K562 (cell line): ENCODE measurements at regions not wholly inside any gene's neighbourhood (a gene's known extent, or its start where the extent isn't known, plus 50 kb on each side); places are given as distances from the start of the nearest gene placed in this dataset.

Source experiments
- ATAC-seq: fragments of 200-7000 bp; cut with Tn5 transposase; 3 replicates; pipeline ENCODE4 v1.9.1; 2020; ENCODE audit warnings: moderate library complexity
- BruUV-seq: library from RNA; stranded (reverse); fragments of 400-500 nt; replicated peaks from 2 replicates; lab custom pipeline; 2021; lab: Mats Ljungman, UMichigan
- CTCF ChIA-PET: fragments of 300-600 bp; formaldehyde crosslinking; extraction: SDS; loops from one replicate; lab custom pipeline; 2021; ENCODE audit warnings: low intra/inter-chr PET ratio; lab: Yijun Ruan, JAX
- POLR2A ChIA-PET: fragments of 300-600, 350-650 bp; sonication (Branson Sonifier 250); formaldehyde crosslinking; extraction: SDS; loops from one replicate; lab custom pipeline; 2021; ENCODE audit warnings: antibody characterized with exemption, inconsistent platforms; lab: Yijun Ruan, JAX
- DNase-seq, 4 experiments: peaks; one replicate each; pipeline versions ENCODE4 v3.0.0 to v3.0.0-alpha.2; 2011 to 2018; ENCODE audit warnings: low spot score in 3 of 4, mixed read lengths in 3 of 4; ENCODE audit errors: extremely low read depth in 1 of 4
- FAIRE-seq: peaks from 2 replicates; lab custom pipeline; 2011; peaks lifted over from hg19 to GRCh38; lab: Jason Lieb, UNC
- H2AFZ ChIP-seq: 2 replicates; pipeline ENCODE4 v1.6.0; 2011; ENCODE audit warnings: low read depth, low read length, control low read depth, inconsistent platforms
- H3K27ac ChIP-seq: fragments of 200-600 bp; 3 replicates; pipeline ENCODE4 v1.8.0; 2011; ENCODE audit warnings: low read depth, mild to moderate bottlenecking, control low read depth, inconsistent platforms, low read length, moderate library complexity, mixed read lengths; ENCODE audit errors: extremely low read depth
- H3K27me3 ChIP-seq, 2 experiments: fragments of 300-600 bp in 1 of 2; 2 replicates in 1 of 2; 3 replicates in 1 of 2; pipeline versions ENCODE4 v1.6.0 to v1.8.0; 2011; ENCODE audit warnings: inconsistent platforms in 2 of 2, low read length in 2 of 2, mild to moderate bottlenecking in 1 of 2, mixed read lengths in 1 of 2, moderate library complexity in 1 of 2; ENCODE audit not compliant: control insufficient read depth in 2 of 2, insufficient read depth in 2 of 2
- H3K36me3 ChIP-seq: fragments of 300-600 bp; 3 replicates; pipeline ENCODE4 v1.8.0; 2011; ENCODE audit warnings: mild to moderate bottlenecking, low read length, inconsistent platforms; ENCODE audit not compliant: control insufficient read depth, insufficient read depth
- H3K4me1 ChIP-seq, 2 experiments: fragments of 200-600 bp in 1 of 2; replicated peaks in 1 of 2; 2 replicates in 1 of 2; 3 replicates in 1 of 2; pipeline versions ENCODE4 v1.5.1 to v1.8.0; 2011; ENCODE audit warnings: inconsistent platforms in 2 of 2, low read length in 2 of 2, mild to moderate bottlenecking in 1 of 2, mixed read lengths in 1 of 2, moderate library complexity in 1 of 2; ENCODE audit not compliant: control insufficient read depth in 2 of 2, insufficient read depth in 2 of 2
- H3K4me2 ChIP-seq: 2 replicates; pipeline ENCODE4 v1.6.1; 2011; ENCODE audit warnings: low read length, control low read depth, inconsistent platforms, mixed read lengths; ENCODE audit not compliant: insufficient read depth
- H3K4me3 ChIP-seq: fragments of 200-600 bp; sonication (generic), shearing (Covaris generic); 2 replicates; pipeline ENCODE4 v1.5.1; 2016; ENCODE audit warnings: control low read depth, inconsistent platforms
- H3K79me2 ChIP-seq: fragments of 200-600 bp; 3 replicates; pipeline ENCODE4 v1.8.0; 2011; ENCODE audit warnings: low read length, inconsistent platforms; ENCODE audit not compliant: control insufficient read depth, insufficient read depth
- H3K9ac ChIP-seq, 2 experiments: 2 replicates each; pipeline versions ENCODE4 v1.6.0 to v1.6.1; 2011; ENCODE audit warnings: low read depth in 2 of 2, low read length in 2 of 2, control low read depth in 1 of 2, inconsistent platforms in 1 of 2, mild to moderate bottlenecking in 1 of 2, mixed read lengths in 1 of 2; ENCODE audit not compliant: insufficient read depth in 1 of 2
- H3K9me1 ChIP-seq: one replicate; pipeline ENCODE4 v1.6.0; 2011; ENCODE audit warnings: inconsistent platforms, mild to moderate bottlenecking, low read length, moderate library complexity; ENCODE audit not compliant: control insufficient read depth, insufficient read depth
- H3K9me3 ChIP-seq: replicated peaks from 2 replicates; pipeline ENCODE4 v1.5.1; 2011; ENCODE audit warnings: low read depth, low read length, inconsistent platforms; ENCODE audit not compliant: control insufficient read depth, insufficient read depth
- H4K20me1 ChIP-seq: replicated peaks from 2 replicates; pipeline ENCODE4 v1.6.1; 2011; ENCODE audit warnings: low read length, inconsistent platforms, mixed read lengths; ENCODE audit not compliant: control insufficient read depth, insufficient read depth
- CREM ChIP-seq: IDR thresholded peaks from 2 replicates; pipeline ENCODE4 v1.6.1; 2014; ENCODE audit warnings: antibody characterized with exemption, low read depth
- GABPA ChIP-seq: fragments of 200-800 bp; sonication (Bioruptor generic); conservative IDR thresholded peaks from 2 replicates; pipeline ENCODE4 v1.6.1; 2016; ENCODE audit warnings: low read depth, missing genetic modification characterization, missing compliant biosample characterization
- HMGN3 ChIP-seq: IDR thresholded peaks from 2 replicates; pipeline ENCODE4 v1.6.1; 2011; ENCODE audit warnings: borderline replicate concordance, low read depth, mild to moderate bottlenecking, mixed read lengths, low read length; ENCODE audit not compliant: insufficient read length; ENCODE audit errors: extremely low read depth
- IFI16 ChIP-seq: fragments of 250-450 bp; sonication (Bioruptor Pico); IDR thresholded peaks from 2 replicates; pipeline ENCODE4 v2.1.2; 2022; ENCODE audit warnings: mild to moderate bottlenecking, inconsistent platforms
- L3MBTL2 ChIP-seq: fragments of 450-650 bp; IDR thresholded peaks from 2 replicates; pipeline ENCODE4 v1.6.1; 2016; ENCODE audit warnings: mild to moderate bottlenecking, moderate library complexity
- MTA1 ChIP-seq: fragments of 450-650 bp; IDR thresholded peaks from 2 replicates; pipeline ENCODE4 v1.6.1; 2017; ENCODE audit warnings: borderline replicate concordance
- STAT5A ChIP-seq: IDR thresholded peaks from 2 replicates; pipeline ENCODE4 v1.6.1; 2012; ENCODE audit warnings: low read length, inconsistent platforms, borderline replicate concordance
- TBL1XR1 ChIP-seq, 2 experiments: IDR thresholded peaks; 2 replicates each; pipeline ENCODE4 v1.6.1; 2012; ENCODE audit warnings: improper control_type of control experiment in 2 of 2, low read length in 2 of 2, mild to moderate bottlenecking in 1 of 2
- ZNF695 ChIP-seq: fragments of 450-650 bp; formaldehyde crosslinking; IDR thresholded peaks from 2 replicates; pipeline ENCODE4 v1.4.0; 2020; ENCODE audit warnings: mild to moderate bottlenecking, moderate library complexity
- WGBS: fragments of 100-300 bp; shearing (Covaris generic); methylation state at CpG from one replicate; pipeline ENCODE4 v1.1.6; 2016; ENCODE audit warnings: low coverage, mixed read lengths; ENCODE audit not compliant: insufficient coverage; ENCODE audit errors: missing lambda C conversion rate; 5-methylcytosine and 5-hydroxymethylcytosine counted together
- in situ Hi-C: fragments of 300-500 bp; cut with MboI; formaldehyde crosslinking; loops from 4 replicates; pipeline ENCODE4 v1.15.0; 2018; ENCODE audit warnings: inconsistent platforms, mixed read lengths
- intact Hi-C: fragments of 100-400 bp; cut with micrococcal nuclease; formaldehyde crosslinking; loops from 2 replicates; pipeline ENCODE4 v1.14.2; 2022
- TF ChIP-seq, protein P1 (sequence below): sonication (generic); formaldehyde crosslinking; IDR thresholded peaks from 2 replicates; pipeline ENCODE4 v1.4.0; 2020; ENCODE audit warnings: mild to moderate bottlenecking, missing genetic modification reagents
- TF ChIP-seq, protein P2 (sequence below): fragments of 450-650 bp; IDR thresholded peaks from 2 replicates; pipeline ENCODE4 v1.6.1; 2018; ENCODE audit warnings: mild to moderate bottlenecking, low read depth; ENCODE audit not compliant: partially characterized antibody

DNA sequence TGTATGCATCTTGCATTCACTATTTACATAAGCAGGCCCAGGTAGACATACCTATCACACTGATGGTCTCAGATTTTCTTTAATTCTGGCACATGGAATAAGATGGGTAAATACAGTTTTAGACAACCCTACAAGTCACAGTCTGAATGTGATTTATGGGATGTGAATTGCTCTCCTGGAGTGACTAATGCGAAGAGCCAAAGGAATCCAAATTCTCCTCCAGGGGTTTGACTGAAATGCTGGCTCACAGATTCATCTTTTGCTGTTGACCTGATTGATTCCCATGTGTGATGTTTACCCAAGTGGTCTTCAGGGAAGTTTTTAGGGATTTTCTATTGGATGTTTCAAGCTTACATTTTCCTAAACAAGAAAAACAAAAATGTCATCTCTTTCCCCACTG, 277.9 kb upstream of the MON1B start:
- DNase-seq (no peak), FAIRE-seq (no peak), ATAC-seq (no peak)
- Histone ChIP-seq H4K20me1 (no peaks in the 10 kb centered on the region), H3K4me1 (no peaks in the 10 kb centered on the region), H3K27ac (no peak overlapping the region), H3K9me1 (no peaks in the 10 kb centered on the region), H3K79me2 (no peaks in the 10 kb centered on the region), H3K9ac (no peak overlapping the region), H3K4me2 (no peak overlapping the region), H3K27me3 (no peaks in the 10 kb centered on the region), H2AFZ (no peak overlapping the region), H3K36me3 (no peaks in the 10 kb centered on the region), H3K9me3 (no peaks in the 10 kb centered on the region), H3K4me3 (no peak overlapping the region)
- no TSS peak for BruUV-seq
- intact Hi-C loops = no loop called here
- WGBS = 14% methylated on average over 1 of the region's 1 CpG
- POLR2A ChIA-PET = no interaction called here
- CTCF ChIA-PET = no interaction called here
- in situ Hi-C loops = no loop called here
- TF ChIP-seq L3MBTL2 = no peak
- no peak for TF ChIP-seq IFI16 (CRISPR knock-in tag)
- TF ChIP-seq CREM = no peak
- TF ChIP-seq, protein P1, sequence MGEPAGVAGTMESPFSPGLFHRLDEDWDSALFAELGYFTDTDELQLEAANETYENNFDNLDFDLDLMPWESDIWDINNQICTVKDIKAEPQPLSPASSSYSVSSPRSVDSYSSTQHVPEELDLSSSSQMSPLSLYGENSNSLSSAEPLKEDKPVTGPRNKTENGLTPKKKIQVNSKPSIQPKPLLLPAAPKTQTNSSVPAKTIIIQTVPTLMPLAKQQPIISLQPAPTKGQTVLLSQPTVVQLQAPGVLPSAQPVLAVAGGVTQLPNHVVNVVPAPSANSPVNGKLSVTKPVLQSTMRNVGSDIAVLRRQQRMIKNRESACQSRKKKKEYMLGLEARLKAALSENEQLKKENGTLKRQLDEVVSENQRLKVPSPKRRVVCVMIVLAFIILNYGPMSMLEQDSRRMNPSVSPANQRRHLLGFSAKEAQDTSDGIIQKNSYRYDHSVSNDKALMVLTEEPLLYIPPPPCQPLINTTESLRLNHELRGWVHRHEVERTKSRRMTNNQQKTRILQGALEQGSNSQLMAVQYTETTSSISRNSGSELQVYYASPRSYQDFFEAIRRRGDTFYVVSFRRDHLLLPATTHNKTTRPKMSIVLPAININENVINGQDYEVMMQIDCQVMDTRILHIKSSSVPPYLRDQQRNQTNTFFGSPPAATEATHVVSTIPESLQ (CRISPR knock-in tag) = no peak
- TF ChIP-seq HMGN3 = no peak
- TF ChIP-seq TBL1XR1 (IDR thresholded peaks at IDR 0.05; ENCODE audit: low read length in 2 of 2) = no peak
- TF ChIP-seq STAT5A = no peak
- TF ChIP-seq MTA1 = no peak
- no peak for TF ChIP-seq GABPA (tag)
- TF ChIP-seq, protein P2, sequence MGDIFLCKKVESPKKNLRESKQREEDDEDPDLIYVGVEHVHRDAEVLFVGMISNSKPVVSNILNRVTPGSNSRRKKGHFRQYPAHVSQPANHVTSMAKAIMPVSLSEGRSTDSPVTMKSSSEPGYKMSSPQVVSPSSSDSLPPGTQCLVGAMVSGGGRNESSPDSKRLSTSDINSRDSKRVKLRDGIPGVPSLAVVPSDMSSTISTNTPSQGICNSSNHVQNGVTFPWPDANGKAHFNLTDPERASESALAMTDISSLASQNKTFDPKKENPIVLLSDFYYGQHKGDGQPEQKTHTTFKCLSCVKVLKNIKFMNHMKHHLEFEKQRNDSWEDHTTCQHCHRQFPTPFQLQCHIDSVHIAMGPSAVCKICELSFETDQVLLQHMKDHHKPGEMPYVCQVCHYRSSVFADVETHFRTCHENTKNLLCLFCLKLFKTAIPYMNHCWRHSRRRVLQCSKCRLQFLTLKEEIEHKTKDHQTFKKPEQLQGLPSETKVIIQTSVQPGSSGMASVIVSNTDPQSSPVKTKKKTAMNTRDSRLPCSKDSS = no peak
- no peak for TF ChIP-seq ZNF695 (CRISPR knock-in tag)
